OCI-LY1 (cell line): ENCODE measurements at regions not wholly inside any gene's neighbourhood (a gene's known extent, or its start where the extent isn't known, plus 50 kb on each side); places are given as distances from the start of the nearest gene placed in this dataset.

ENCODE experiments used
- H2AFZ ChIP-seq: fragments of 200-600 bp; sonication (generic), shearing (Covaris generic); 2 replicates; pipeline ENCODE4 v1.6.0; 2014; ENCODE audit warnings: antibody characterized with exemption, mild to moderate bottlenecking, low read length
- H3F3A ChIP-seq: fragments of 200-600 bp; sonication (generic), shearing (Covaris generic); 2 replicates; pipeline ENCODE4 v1.6.0; 2014; ENCODE audit warnings: mild to moderate bottlenecking, antibody characterized with exemption, low read length, moderate library complexity; ENCODE audit not compliant: insufficient read depth
- H3K27ac ChIP-seq: fragments of 200-600 bp; sonication (generic); 2 replicates; pipeline ENCODE4 v1.5.1; 2014; ENCODE audit warnings: low read length, mixed run types, mild to moderate bottlenecking, low read depth; ENCODE audit not compliant: poor library complexity, severe bottlenecking
- H3K27me3 ChIP-seq: fragments of 200-600 bp; sonication (generic); 2 replicates; pipeline ENCODE4 v1.6.0; 2014; ENCODE audit warnings: antibody characterized with exemption, mild to moderate bottlenecking, low read length, moderate library complexity; ENCODE audit not compliant: insufficient read depth
- H3K36me3 ChIP-seq: fragments of 200-600 bp; sonication (generic); 2 replicates; pipeline ENCODE4 v1.6.1; 2014; ENCODE audit warnings: mild to moderate bottlenecking, antibody characterized with exemption, low read length, moderate library complexity, mixed read lengths; ENCODE audit not compliant: insufficient read depth
- H3K4me1 ChIP-seq: fragments of 200-600 bp; sonication (generic); 2 replicates; pipeline ENCODE4 v1.5.1; 2014; ENCODE audit warnings: mild to moderate bottlenecking, low read length, moderate library complexity; ENCODE audit not compliant: insufficient read depth, severe bottlenecking
- H3K4me2 ChIP-seq: fragments of 200-600 bp; sonication (generic), shearing (Covaris generic); 2 replicates; pipeline ENCODE4 v1.6.1; 2014; ENCODE audit warnings: low read length
- H3K4me3 ChIP-seq: fragments of 200-600 bp; sonication (generic); 2 replicates; pipeline ENCODE4 v1.5.1; 2014; ENCODE audit warnings: low read length, low read depth, mild to moderate bottlenecking, mixed read lengths; ENCODE audit not compliant: poor library complexity, severe bottlenecking
- H3K79me2 ChIP-seq: fragments of 200-600 bp; shearing (Covaris generic); 2 replicates; pipeline ENCODE4 v1.6.1; 2016; ENCODE audit warnings: mixed run types, low read length, mixed read lengths; ENCODE audit not compliant: insufficient read depth
- H3K9ac ChIP-seq: fragments of 200-600 bp; sonication (generic), shearing (Covaris generic); 2 replicates; pipeline ENCODE4 v1.6.1; 2014; ENCODE audit warnings: mild to moderate bottlenecking, low read length, mixed read lengths
- H3K9me2 ChIP-seq: fragments of 200-600 bp; sonication (generic), shearing (Covaris generic); 2 replicates; pipeline ENCODE4 v1.6.1; 2014; ENCODE audit warnings: low read depth, mild to moderate bottlenecking, low read length, mixed read lengths
- H3K9me3 ChIP-seq: fragments of 200-600 bp; shearing (Covaris generic); 2 replicates; pipeline ENCODE4 v1.6.1; 2014; ENCODE audit warnings: low read length, mixed read lengths
- H4K20me1 ChIP-seq: fragments of 200-600 bp; sonication (generic), shearing (Covaris generic); 2 replicates; pipeline ENCODE4 v1.6.0; 2016; ENCODE audit warnings: mild to moderate bottlenecking, low read length; ENCODE audit not compliant: insufficient read depth
- EZH2 ChIP-seq: fragments of 200-600 bp; sonication (generic), shearing (Covaris generic); IDR thresholded peaks from 2 replicates; pipeline ENCODE4 v1.8.0; 2017; ENCODE audit warnings: borderline replicate concordance, mixed run types, mild to moderate bottlenecking, antibody characterized with exemption, low read length, moderate library complexity, mixed read lengths
- TF ChIP-seq, protein P1 (sequence below): fragments of 200-600 bp; sonication (generic), shearing (Covaris generic); IDR thresholded peaks from 2 replicates; pipeline ENCODE4 v1.5.1; 2017; ENCODE audit warnings: mild to moderate bottlenecking, antibody characterized with exemption, low read length, moderate library complexity, mixed read lengths

DNA sequence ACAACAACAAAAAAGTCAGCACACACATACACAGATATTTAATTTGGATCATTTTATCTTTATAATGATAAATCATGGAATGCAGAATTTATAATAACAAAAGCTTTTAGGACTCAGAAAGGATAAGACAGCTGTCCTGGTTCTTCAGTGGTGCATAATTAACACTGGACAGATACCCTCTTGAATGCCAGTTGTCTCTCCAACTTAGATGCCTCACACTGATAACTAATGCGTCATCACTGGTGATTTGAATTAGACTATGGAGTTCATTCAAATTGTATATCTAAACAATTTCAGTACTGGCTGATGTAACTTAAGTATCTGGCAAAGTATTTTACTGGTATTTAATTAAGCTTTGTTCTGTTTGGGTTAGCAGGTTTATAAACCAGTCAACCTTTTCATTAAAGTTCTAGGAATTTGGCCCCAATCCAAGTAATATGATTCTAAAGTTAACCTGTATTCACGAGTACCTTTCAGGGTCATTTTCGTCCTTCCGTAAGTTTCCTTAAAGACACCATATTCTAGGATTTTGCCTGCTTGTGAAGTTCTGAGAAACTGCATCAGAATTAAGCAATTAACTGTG is 1199.5 kb upstream of the TMPRSS15 start:
- no peak overlapping the region for H3K4me2 ChIP-seq
- no peaks in the 10 kb centered on the region for H3K36me3 ChIP-seq
- H3F3A ChIP-seq = no peaks in the 10 kb centered on the region
- H3K9ac ChIP-seq = no peak overlapping the region
- H3K4me3 ChIP-seq = no peak overlapping the region
- H3K9me3 ChIP-seq = no peaks in the 10 kb centered on the region
- no peak for TF ChIP-seq EZH2
- TF ChIP-seq, protein P1, sequence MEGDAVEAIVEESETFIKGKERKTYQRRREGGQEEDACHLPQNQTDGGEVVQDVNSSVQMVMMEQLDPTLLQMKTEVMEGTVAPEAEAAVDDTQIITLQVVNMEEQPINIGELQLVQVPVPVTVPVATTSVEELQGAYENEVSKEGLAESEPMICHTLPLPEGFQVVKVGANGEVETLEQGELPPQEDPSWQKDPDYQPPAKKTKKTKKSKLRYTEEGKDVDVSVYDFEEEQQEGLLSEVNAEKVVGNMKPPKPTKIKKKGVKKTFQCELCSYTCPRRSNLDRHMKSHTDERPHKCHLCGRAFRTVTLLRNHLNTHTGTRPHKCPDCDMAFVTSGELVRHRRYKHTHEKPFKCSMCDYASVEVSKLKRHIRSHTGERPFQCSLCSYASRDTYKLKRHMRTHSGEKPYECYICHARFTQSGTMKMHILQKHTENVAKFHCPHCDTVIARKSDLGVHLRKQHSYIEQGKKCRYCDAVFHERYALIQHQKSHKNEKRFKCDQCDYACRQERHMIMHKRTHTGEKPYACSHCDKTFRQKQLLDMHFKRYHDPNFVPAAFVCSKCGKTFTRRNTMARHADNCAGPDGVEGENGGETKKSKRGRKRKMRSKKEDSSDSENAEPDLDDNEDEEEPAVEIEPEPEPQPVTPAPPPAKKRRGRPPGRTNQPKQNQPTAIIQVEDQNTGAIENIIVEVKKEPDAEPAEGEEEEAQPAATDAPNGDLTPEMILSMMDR = no peak
- H3K9me2 ChIP-seq = no peaks in the 10 kb centered on the region
- no peaks in the 10 kb centered on the region for H3K79me2 ChIP-seq
- no peaks in the 10 kb centered on the region for H3K4me1 ChIP-seq
- no peak overlapping the region for H3K27ac ChIP-seq
- no peaks in the 10 kb centered on the region for H4K20me1 ChIP-seq
- no peak overlapping the region for H2AFZ ChIP-seq
- no peaks in the 10 kb centered on the region for H3K27me3 ChIP-seq

DNA sequence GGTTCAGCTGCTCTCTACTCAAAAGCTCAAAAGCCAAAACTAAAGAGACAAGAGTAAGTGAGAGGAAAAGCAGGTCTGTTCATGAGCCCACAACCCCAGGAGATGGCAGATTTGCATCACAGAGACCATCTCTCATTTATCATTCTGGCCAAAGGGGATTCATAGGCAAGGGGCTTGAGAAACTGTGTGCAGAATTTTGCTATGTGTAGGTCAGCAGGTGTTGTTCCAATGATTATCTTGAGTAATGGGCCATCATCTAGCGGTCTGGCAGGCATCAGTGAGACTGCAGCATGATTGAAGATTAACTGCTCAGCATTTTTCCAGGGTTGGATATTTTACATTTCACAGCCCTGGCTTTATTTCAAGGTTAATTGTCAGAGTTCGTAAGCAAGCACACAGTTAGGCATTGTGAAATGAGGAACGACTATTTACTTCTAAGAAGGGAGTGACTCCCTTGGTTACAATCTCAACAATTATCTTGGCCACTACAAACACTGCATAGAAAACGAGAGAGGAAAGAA is 1204.6 kb upstream of the TMPRSS15 start:
- H3K9ac ChIP-seq = no peak overlapping the region
- no peaks in the 10 kb centered on the region for H3K4me1 ChIP-seq
- H4K20me1 ChIP-seq = no peaks in the 10 kb centered on the region
- no peaks in the 10 kb centered on the region for H3K36me3 ChIP-seq
- H3K4me2 ChIP-seq = no peak overlapping the region
- no peaks in the 10 kb centered on the region for H3K79me2 ChIP-seq
- H3K27ac ChIP-seq = no peak overlapping the region
- H3K9me3 ChIP-seq = no peaks in the 10 kb centered on the region
- no peaks in the 10 kb centered on the region for H3K9me2 ChIP-seq
- TF ChIP-seq EZH2 = no peak
- TF ChIP-seq, protein P1 = peak; percentile 15; the same call in 1 of the 2 replicates
- H3K4me3 ChIP-seq = no peak overlapping the region
- no peaks in the 10 kb centered on the region for H3F3A ChIP-seq
- no peak overlapping the region for H2AFZ ChIP-seq
- H3K27me3 ChIP-seq = no peaks in the 10 kb centered on the region

DNA sequence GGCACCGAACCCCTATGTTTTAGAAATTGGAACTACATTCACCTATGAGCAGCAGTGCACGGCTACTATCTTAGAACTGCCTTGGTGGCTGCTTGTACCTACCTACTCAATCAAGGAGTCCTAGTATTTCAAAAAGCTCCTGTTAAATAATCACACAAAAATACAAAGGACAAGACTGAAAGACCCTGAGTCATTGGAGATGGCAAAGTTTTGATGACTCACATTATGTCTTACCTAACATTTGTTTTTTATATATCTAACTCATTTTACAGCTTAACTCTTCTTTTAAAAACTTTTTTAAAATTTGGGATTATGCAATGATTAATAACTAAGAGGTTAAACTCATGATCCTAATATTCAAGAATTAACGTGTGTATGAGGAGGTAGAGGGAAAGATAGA is 1206.0 kb upstream of the TMPRSS15 start:
- no peaks in the 10 kb centered on the region for H3K9me3 ChIP-seq
- H3K36me3 ChIP-seq = no peaks in the 10 kb centered on the region
- TF ChIP-seq, protein P1 = no peak
- no peak for TF ChIP-seq EZH2
- no peak overlapping the region for H3K4me3 ChIP-seq
- no peaks in the 10 kb centered on the region for H3K79me2 ChIP-seq
- no peak overlapping the region for H3K9ac ChIP-seq
- no peaks in the 10 kb centered on the region for H3K9me2 ChIP-seq
- no peaks in the 10 kb centered on the region for H3F3A ChIP-seq
- H3K4me1 ChIP-seq = no peaks in the 10 kb centered on the region
- H3K27ac ChIP-seq = no peak overlapping the region
- no peaks in the 10 kb centered on the region for H4K20me1 ChIP-seq
- no peaks in the 10 kb centered on the region for H3K27me3 ChIP-seq
- H2AFZ ChIP-seq = no peak overlapping the region
- no peak overlapping the region for H3K4me2 ChIP-seq
